Activated CD8-positive, alpha-beta memory T cell treated with anti-CD3 and anti-CD28 coated beads for 1 hour (primary cell): ENCODE measurements at regions not wholly inside any gene's neighbourhood (a gene's known extent, or its start where the extent isn't known, plus 50 kb on each side); places are given as distances from the start of the nearest gene placed in this dataset.
"Not testable (repeated sequence)": the region's sequence is repeated elsewhere in the genome, so short reads cannot be mapped to it uniquely, and the experiment has no call there.

ENCODE experiments used
- DNase-seq, 2 donors: peaks; one replicate each; pipeline ENCODE4 v3.0.0-alpha.2; 2020; ENCODE audit warnings: low read depth in 1 of 2; ENCODE audit errors: extremely low read depth in 1 of 2

GRCh38 chr4:100042235-100042634 is 92.2 kb upstream of the H2AZ1 start:
- no peak for DNase-seq

- no peak for DNase-seq
Observed at GRCh38 chr4:100041646-100042045, 91.6 kb upstream of the H2AZ1 start.

- DNase-seq: no peak
Observed at GRCh38 chr4:100034023-100034664, 84.1 kb upstream of the H2AZ1 start.

GRCh38 chr4:100026066-100026465 is 76.0 kb upstream of the H2AZ1 start:
- no peak for DNase-seq

GRCh38 chr4:100023800-100024199 is 73.7 kb upstream of the H2AZ1 start:
- no peak for DNase-seq

GRCh38 chr4:100022792-100023222 is 72.7 kb upstream of the H2AZ1 start:
- DNase-seq: no peak

- DNase-seq: no peak
Observed at GRCh38 chr4:100019821-100020220, 69.7 kb upstream of the H2AZ1 start.

GRCh38 chr4:100017637-100018310 is 67.7 kb upstream of the H2AZ1 start:
- no peak for DNase-seq

GRCh38 chr4:100016191-100016590 is 66.1 kb upstream of the H2AZ1 start:
- DNase-seq: no peak

GRCh38 chr4:100014616-100015015 is 64.5 kb upstream of the H2AZ1 start:
- DNase-seq: no peak

- DNase-seq: no peak
Observed at GRCh38 chr4:100009490-100009889, 59.4 kb upstream of the H2AZ1 start.

- DNase-seq: no peak
Observed at GRCh38 chr4:100008048-100008447, 58.0 kb upstream of the H2AZ1 start.

GRCh38 chr4:100006161-100006560 is 56.1 kb upstream of the H2AZ1 start:
- not testable (repeated sequence) for DNase-seq
